ENCODE measurements at regions not wholly inside any gene's neighbourhood (a gene's known extent, or its start where the extent isn't known, plus 50 kb on each side); places are given as distances from the start of the nearest gene placed in this dataset.

DNA sequence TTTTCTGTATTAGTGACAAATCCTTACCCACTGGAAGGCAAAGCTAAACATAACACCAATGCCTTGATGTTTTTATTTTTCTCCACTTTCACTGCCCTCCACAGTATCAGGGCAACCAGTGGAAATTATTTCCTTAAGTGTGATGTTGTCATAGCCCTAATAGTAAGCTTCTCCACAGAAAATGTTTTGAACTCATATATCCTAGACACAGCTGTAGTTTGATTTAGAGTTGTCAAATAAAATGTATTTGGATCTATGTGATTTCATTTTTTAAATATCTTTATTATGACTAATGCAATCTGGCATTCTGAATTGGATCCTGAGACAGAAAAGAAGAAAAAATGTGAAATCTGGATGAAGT is 70.9 kb upstream of the UFL1 start:
- TF ChIP-seq, protein P1, sequence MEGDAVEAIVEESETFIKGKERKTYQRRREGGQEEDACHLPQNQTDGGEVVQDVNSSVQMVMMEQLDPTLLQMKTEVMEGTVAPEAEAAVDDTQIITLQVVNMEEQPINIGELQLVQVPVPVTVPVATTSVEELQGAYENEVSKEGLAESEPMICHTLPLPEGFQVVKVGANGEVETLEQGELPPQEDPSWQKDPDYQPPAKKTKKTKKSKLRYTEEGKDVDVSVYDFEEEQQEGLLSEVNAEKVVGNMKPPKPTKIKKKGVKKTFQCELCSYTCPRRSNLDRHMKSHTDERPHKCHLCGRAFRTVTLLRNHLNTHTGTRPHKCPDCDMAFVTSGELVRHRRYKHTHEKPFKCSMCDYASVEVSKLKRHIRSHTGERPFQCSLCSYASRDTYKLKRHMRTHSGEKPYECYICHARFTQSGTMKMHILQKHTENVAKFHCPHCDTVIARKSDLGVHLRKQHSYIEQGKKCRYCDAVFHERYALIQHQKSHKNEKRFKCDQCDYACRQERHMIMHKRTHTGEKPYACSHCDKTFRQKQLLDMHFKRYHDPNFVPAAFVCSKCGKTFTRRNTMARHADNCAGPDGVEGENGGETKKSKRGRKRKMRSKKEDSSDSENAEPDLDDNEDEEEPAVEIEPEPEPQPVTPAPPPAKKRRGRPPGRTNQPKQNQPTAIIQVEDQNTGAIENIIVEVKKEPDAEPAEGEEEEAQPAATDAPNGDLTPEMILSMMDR (conservative IDR thresholded peaks at IDR 0.05; ENCODE audit: low read depth, low read length), result no peak
- no peak for TF ChIP-seq EZH2 (IDR thresholded peaks at IDR 0.05; ENCODE audit: low read length, unreplicated experiment)

Data from PC-3 (cell line).